Femur (tissue), 1 donor: ENCODE measurements at regions not wholly inside any gene's neighbourhood (a gene's known extent, or its start where the extent isn't known, plus 50 kb on each side); places are given as distances from the start of the nearest gene placed in this dataset.
A peak's percentile ranks its signal among the peaks of the same experiment; 100 is the strongest.
"Not testable (repeated sequence)": the region's sequence is repeated elsewhere in the genome, so short reads cannot be mapped to it uniquely, and the experiment has no call there.

Experiments used
- DNase-seq: peaks from one replicate; pipeline ENCODE4 v3.0.0-alpha.2; 2017

GRCh38 chr4:79604152-79604551 lies 196.1 kb upstream of the GK2 start:
- no peak for DNase-seq

- DNase-seq: no peak
These were observed 195.7 kb upstream of the GK2 start for GRCh38 chr4:79603681-79604080.

GRCh38 chr4:79599691-79600090 lies 191.7 kb upstream of the GK2 start:
- no peak for DNase-seq

GRCh38 chr4:79598801-79599200 lies 190.8 kb upstream of the GK2 start:
- DNase-seq: no peak

GRCh38 chr4:79598214-79598613 lies 190.2 kb upstream of the GK2 start:
- no peak for DNase-seq

- no peak for DNase-seq
These were observed 189.2 kb upstream of the GK2 start for GRCh38 chr4:79597266-79597665.

GRCh38 chr4:79592218-79592617 lies 184.2 kb upstream of the GK2 start:
- not testable (repeated sequence) for DNase-seq

- DNase-seq: no peak
These were observed 180.7 kb upstream of the GK2 start for GRCh38 chr4:79588679-79589078.

GRCh38 chr4:79587207-79587606 lies 179.2 kb upstream of the GK2 start:
- not testable (repeated sequence) for DNase-seq

- no peak for DNase-seq
These were observed 177.8 kb upstream of the GK2 start for GRCh38 chr4:79585834-79586233.

GRCh38 chr4:79585330-79585729 lies 177.3 kb upstream of the GK2 start:
- no peak for DNase-seq

- no peak for DNase-seq
These were observed 176.9 kb upstream of the GK2 start for GRCh38 chr4:79584902-79585301.

GRCh38 chr4:79584352-79584751 lies 176.3 kb upstream of the GK2 start:
- DNase-seq: no peak

- DNase-seq: peak; percentile 73
These were observed 170.6 kb upstream of the GK2 start for GRCh38 chr4:79578606-79579005.

- DNase-seq: peak; percentile 36
These were observed 168.4 kb upstream of the GK2 start for GRCh38 chr4:79576429-79576753.

- DNase-seq: no peak
These were observed 167.8 kb upstream of the GK2 start for GRCh38 chr4:79575709-79576428.

GRCh38 chr4:79574741-79575451 lies 166.9 kb upstream of the GK2 start:
- no peak for DNase-seq

GRCh38 chr4:79563219-79563618 lies 155.2 kb upstream of the GK2 start:
- DNase-seq: no peak

GRCh38 chr4:79561751-79562150 lies 153.7 kb upstream of the GK2 start:
- no peak for DNase-seq

GRCh38 chr4:79559398-79559797 lies 151.4 kb upstream of the GK2 start:
- not testable (repeated sequence) for DNase-seq

GRCh38 chr4:79552311-79552710 lies 144.3 kb upstream of the GK2 start:
- DNase-seq: no peak

- DNase-seq: no peak
These were observed 143.5 kb upstream of the GK2 start for GRCh38 chr4:79551555-79551954.

- no peak for DNase-seq
These were observed 139.8 kb upstream of the GK2 start for GRCh38 chr4:79547851-79548250.

- not testable (repeated sequence) for DNase-seq
These were observed 137.3 kb upstream of the GK2 start for GRCh38 chr4:79545292-79545691.

- DNase-seq: no peak
These were observed 132.1 kb upstream of the GK2 start for GRCh38 chr4:79540143-79540542.
